Ishikawa (cell line): ENCODE measurements at regions not wholly inside any gene's neighbourhood (a gene's known extent, or its start where the extent isn't known, plus 50 kb on each side); places are given as distances from the start of the nearest gene placed in this dataset.

ENCODE experiments used
- CEBPB ChIP-seq: IDR thresholded peaks from 2 replicates; pipeline ENCODE4 v1.6.1; 2012
- CREB1 ChIP-seq: IDR thresholded peaks from 2 replicates; pipeline ENCODE4 v1.6.1; 2012; ENCODE audit warnings: low read depth
- EGR1 ChIP-seq: IDR thresholded peaks from 2 replicates; pipeline ENCODE4 v1.6.1; 2012
- EP300 ChIP-seq: IDR thresholded peaks from 2 replicates; pipeline ENCODE4 v1.6.1; 2012; ENCODE audit warnings: borderline replicate concordance
- FOXM1 ChIP-seq: IDR thresholded peaks from 2 replicates; pipeline ENCODE4 v1.6.1; 2012; ENCODE audit warnings: low read depth, borderline replicate concordance
- RAD21 ChIP-seq: IDR thresholded peaks from 2 replicates; pipeline ENCODE4 v1.6.1; 2012; ENCODE audit warnings: low read depth
- TAF1 ChIP-seq: IDR thresholded peaks from 2 replicates; pipeline ENCODE4 v1.6.1; 2012; ENCODE audit warnings: low read depth, mild to moderate bottlenecking
- TCF12 ChIP-seq: IDR thresholded peaks from 2 replicates; pipeline ENCODE4 v1.6.1; 2012; ENCODE audit warnings: low read depth
- TEAD4 ChIP-seq: IDR thresholded peaks from 2 replicates; pipeline ENCODE4 v1.6.1; 2012
- YY1 ChIP-seq: IDR thresholded peaks from 2 replicates; pipeline ENCODE4 v1.6.1; 2012; ENCODE audit warnings: low read depth
- ZBTB7A ChIP-seq: IDR thresholded peaks from 2 replicates; pipeline ENCODE4 v1.6.1; 2012; ENCODE audit warnings: low read depth
- TF ChIP-seq, protein P1 (sequence below): IDR thresholded peaks from 2 replicates; pipeline ENCODE4 v1.6.1; 2012; ENCODE audit warnings: low read depth, mild to moderate bottlenecking
- TF ChIP-seq, protein P2 (sequence below): IDR thresholded peaks from 2 replicates; pipeline ENCODE4 v1.6.1; 2012
- TF ChIP-seq, protein P3 (sequence below): IDR thresholded peaks from 2 replicates; pipeline ENCODE4 v1.6.1; 2012

GRCh38 chr1:201632364-201632952 lies 93.5 kb downstream of the NAV1 start:
- TF ChIP-seq EGR1 (no peak), YY1 (no peak), CREB1 (no peak), EP300 (no peak), TAF1 (no peak), FOXM1 (no peak), TCF12 (no peak), ZBTB7A (no peak), RAD21 (no peak), CEBPB (no peak), TEAD4 (no peak)
- TF ChIP-seq, protein P1, sequence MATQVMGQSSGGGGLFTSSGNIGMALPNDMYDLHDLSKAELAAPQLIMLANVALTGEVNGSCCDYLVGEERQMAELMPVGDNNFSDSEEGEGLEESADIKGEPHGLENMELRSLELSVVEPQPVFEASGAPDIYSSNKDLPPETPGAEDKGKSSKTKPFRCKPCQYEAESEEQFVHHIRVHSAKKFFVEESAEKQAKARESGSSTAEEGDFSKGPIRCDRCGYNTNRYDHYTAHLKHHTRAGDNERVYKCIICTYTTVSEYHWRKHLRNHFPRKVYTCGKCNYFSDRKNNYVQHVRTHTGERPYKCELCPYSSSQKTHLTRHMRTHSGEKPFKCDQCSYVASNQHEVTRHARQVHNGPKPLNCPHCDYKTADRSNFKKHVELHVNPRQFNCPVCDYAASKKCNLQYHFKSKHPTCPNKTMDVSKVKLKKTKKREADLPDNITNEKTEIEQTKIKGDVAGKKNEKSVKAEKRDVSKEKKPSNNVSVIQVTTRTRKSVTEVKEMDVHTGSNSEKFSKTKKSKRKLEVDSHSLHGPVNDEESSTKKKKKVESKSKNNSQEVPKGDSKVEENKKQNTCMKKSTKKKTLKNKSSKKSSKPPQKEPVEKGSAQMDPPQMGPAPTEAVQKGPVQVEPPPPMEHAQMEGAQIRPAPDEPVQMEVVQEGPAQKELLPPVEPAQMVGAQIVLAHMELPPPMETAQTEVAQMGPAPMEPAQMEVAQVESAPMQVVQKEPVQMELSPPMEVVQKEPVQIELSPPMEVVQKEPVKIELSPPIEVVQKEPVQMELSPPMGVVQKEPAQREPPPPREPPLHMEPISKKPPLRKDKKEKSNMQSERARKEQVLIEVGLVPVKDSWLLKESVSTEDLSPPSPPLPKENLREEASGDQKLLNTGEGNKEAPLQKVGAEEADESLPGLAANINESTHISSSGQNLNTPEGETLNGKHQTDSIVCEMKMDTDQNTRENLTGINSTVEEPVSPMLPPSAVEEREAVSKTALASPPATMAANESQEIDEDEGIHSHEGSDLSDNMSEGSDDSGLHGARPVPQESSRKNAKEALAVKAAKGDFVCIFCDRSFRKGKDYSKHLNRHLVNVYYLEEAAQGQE, result no peak
- TF ChIP-seq, protein P2, sequence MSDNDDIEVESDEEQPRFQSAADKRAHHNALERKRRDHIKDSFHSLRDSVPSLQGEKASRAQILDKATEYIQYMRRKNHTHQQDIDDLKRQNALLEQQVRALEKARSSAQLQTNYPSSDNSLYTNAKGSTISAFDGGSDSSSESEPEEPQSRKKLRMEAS, result no peak
- TF ChIP-seq, protein P3, sequence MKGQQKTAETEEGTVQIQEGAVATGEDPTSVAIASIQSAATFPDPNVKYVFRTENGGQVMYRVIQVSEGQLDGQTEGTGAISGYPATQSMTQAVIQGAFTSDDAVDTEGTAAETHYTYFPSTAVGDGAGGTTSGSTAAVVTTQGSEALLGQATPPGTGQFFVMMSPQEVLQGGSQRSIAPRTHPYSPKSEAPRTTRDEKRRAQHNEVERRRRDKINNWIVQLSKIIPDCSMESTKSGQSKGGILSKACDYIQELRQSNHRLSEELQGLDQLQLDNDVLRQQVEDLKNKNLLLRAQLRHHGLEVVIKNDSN, result no peak
